GM12878 (cell line): ENCODE measurements at regions not wholly inside any gene's neighbourhood (a gene's known extent, or its start where the extent isn't known, plus 50 kb on each side); places are given as distances from the start of the nearest gene placed in this dataset.

ENCODE experiments used
- BHLHE40 ChIP-seq, 2 experiments: fragments of 450-650 bp in 1 of 2; IDR thresholded peaks; 2 replicates each; pipeline ENCODE4 v1.6.1; 2011 to 2017; ENCODE audit warnings: low read depth in 2 of 2, borderline replicate concordance in 1 of 2, improper control_type of control experiment in 1 of 2, low read length in 1 of 2, mild to moderate bottlenecking in 1 of 2
- RB1 ChIP-seq: fragments of 450-650 bp; formaldehyde crosslinking; IDR thresholded peaks from 2 replicates; pipeline ENCODE4 v1.6.1; 2017; ENCODE audit warnings: mild to moderate bottlenecking, borderline replicate concordance
- TAF1 ChIP-seq: IDR thresholded peaks from 2 replicates; pipeline ENCODE4 v1.6.1; 2011; ENCODE audit warnings: mild to moderate bottlenecking, low read depth, low read length, borderline replicate concordance
- ZBTB11 ChIP-seq: fragments of 450-650 bp; formaldehyde crosslinking; IDR thresholded peaks from 2 replicates; pipeline ENCODE4 v1.5.0; 2022; ENCODE audit warnings: mild to moderate bottlenecking, missing genetic modification characterization
- TF ChIP-seq, protein P1 (sequence below): IDR thresholded peaks from 2 replicates; pipeline ENCODE4 v1.6.1; 2012; ENCODE audit warnings: mild to moderate bottlenecking, low read depth, low read length

- TF ChIP-seq, protein P1, sequence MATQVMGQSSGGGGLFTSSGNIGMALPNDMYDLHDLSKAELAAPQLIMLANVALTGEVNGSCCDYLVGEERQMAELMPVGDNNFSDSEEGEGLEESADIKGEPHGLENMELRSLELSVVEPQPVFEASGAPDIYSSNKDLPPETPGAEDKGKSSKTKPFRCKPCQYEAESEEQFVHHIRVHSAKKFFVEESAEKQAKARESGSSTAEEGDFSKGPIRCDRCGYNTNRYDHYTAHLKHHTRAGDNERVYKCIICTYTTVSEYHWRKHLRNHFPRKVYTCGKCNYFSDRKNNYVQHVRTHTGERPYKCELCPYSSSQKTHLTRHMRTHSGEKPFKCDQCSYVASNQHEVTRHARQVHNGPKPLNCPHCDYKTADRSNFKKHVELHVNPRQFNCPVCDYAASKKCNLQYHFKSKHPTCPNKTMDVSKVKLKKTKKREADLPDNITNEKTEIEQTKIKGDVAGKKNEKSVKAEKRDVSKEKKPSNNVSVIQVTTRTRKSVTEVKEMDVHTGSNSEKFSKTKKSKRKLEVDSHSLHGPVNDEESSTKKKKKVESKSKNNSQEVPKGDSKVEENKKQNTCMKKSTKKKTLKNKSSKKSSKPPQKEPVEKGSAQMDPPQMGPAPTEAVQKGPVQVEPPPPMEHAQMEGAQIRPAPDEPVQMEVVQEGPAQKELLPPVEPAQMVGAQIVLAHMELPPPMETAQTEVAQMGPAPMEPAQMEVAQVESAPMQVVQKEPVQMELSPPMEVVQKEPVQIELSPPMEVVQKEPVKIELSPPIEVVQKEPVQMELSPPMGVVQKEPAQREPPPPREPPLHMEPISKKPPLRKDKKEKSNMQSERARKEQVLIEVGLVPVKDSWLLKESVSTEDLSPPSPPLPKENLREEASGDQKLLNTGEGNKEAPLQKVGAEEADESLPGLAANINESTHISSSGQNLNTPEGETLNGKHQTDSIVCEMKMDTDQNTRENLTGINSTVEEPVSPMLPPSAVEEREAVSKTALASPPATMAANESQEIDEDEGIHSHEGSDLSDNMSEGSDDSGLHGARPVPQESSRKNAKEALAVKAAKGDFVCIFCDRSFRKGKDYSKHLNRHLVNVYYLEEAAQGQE, result no peak
- no peak for TF ChIP-seq TAF1
- no peak for TF ChIP-seq BHLHE40 (IDR thresholded peaks at IDR 0.05; ENCODE audit: borderline replicate concordance in 1 of 2, low read depth in 2 of 2, low read length in 1 of 2)
- no peak for TF ChIP-seq ZBTB11
- TF ChIP-seq RB1, result no peak
Measured at GRCh38 chr18:46352520-46353250, 248.5 kb downstream of the HAUS1 start (continued).
